ENCODE measurements at regions not wholly inside any gene's neighbourhood (a gene's known extent, or its start where the extent isn't known, plus 50 kb on each side); places are given as distances from the start of the nearest gene placed in this dataset.

DNA sequence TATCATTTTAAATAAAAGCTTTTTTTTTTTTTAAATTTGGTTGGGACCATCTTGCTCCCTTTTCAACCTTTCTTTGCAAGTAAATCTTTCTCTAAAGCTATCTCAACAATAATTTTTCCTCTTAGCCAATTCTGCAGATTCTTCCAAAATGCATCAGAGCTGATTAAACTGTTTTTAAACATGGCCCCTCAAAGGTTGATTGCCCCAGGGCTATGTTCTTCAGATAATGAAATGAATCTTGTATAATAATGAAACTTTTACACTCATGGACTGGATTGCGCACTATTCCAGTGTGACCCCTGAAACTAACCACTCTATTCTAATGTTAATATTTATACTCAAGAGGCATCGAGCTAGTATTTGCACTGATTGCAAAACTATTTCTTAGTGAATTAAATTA is 222.8 kb upstream of the PRDM9 start:
- no peaks in the 10 kb centered on the region for H3K9me3 ChIP-seq (ENCODE audit: control insufficient read depth, low read length)
- no peak overlapping the region for H2AFZ ChIP-seq
- no peaks in the 10 kb centered on the region for H3K36me3 ChIP-seq (ENCODE audit: control insufficient read depth, insufficient read depth, low read length)
- H3K27ac ChIP-seq: no peak overlapping the region
- TF ChIP-seq, protein P1, sequence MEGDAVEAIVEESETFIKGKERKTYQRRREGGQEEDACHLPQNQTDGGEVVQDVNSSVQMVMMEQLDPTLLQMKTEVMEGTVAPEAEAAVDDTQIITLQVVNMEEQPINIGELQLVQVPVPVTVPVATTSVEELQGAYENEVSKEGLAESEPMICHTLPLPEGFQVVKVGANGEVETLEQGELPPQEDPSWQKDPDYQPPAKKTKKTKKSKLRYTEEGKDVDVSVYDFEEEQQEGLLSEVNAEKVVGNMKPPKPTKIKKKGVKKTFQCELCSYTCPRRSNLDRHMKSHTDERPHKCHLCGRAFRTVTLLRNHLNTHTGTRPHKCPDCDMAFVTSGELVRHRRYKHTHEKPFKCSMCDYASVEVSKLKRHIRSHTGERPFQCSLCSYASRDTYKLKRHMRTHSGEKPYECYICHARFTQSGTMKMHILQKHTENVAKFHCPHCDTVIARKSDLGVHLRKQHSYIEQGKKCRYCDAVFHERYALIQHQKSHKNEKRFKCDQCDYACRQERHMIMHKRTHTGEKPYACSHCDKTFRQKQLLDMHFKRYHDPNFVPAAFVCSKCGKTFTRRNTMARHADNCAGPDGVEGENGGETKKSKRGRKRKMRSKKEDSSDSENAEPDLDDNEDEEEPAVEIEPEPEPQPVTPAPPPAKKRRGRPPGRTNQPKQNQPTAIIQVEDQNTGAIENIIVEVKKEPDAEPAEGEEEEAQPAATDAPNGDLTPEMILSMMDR (IDR thresholded peaks at IDR 0.05): no peak
- no peaks in the 10 kb centered on the region for H3K27me3 ChIP-seq (ENCODE audit: control insufficient read depth, insufficient read depth, low read length)
- H3K4me3 ChIP-seq (ENCODE audit: low read depth, low read length): no peak overlapping the region
- no peaks in the 10 kb centered on the region for H3K4me1 ChIP-seq
- H3K4me2 ChIP-seq (ENCODE audit: low read length): no peak overlapping the region
- no peak overlapping the region for H3K9ac ChIP-seq
- no peaks in the 10 kb centered on the region for H3K79me2 ChIP-seq

GRCh38 chr5:23274171-23274570 is 233.2 kb upstream of the PRDM9 start:
- no peak overlapping the region for H3K4me2 ChIP-seq (ENCODE audit: low read length)
- no peak overlapping the region for H2AFZ ChIP-seq
- H3K4me1 ChIP-seq: no peaks in the 10 kb centered on the region
- TF ChIP-seq, protein P1 (IDR thresholded peaks at IDR 0.05): no peak
- no peaks in the 10 kb centered on the region for H3K9me3 ChIP-seq (ENCODE audit: control insufficient read depth, low read length)
- no peaks in the 10 kb centered on the region for H3K36me3 ChIP-seq (ENCODE audit: control insufficient read depth, insufficient read depth, low read length)
- H3K27me3 ChIP-seq (ENCODE audit: control insufficient read depth, insufficient read depth, low read length): no peaks in the 10 kb centered on the region
- H3K4me3 ChIP-seq (ENCODE audit: low read depth, low read length): no peak overlapping the region
- no peak overlapping the region for H3K9ac ChIP-seq
- no peak overlapping the region for H3K27ac ChIP-seq
- no peaks in the 10 kb centered on the region for H3K79me2 ChIP-seq

- Histone ChIP-seq H2AFZ (no peak overlapping the region), H3K9ac (no peak overlapping the region), H3K27me3 (ENCODE audit: control insufficient read depth, insufficient read depth, low read length) (no peaks in the 10 kb centered on the region), H3K4me2 (ENCODE audit: low read length) (no peak overlapping the region), H3K27ac (no peak overlapping the region), H3K4me1 (no peaks in the 10 kb centered on the region), H3K9me3 (ENCODE audit: control insufficient read depth, low read length) (no peaks in the 10 kb centered on the region), H3K4me3 (ENCODE audit: low read depth, low read length) (no peak overlapping the region), H3K79me2 (no peaks in the 10 kb centered on the region), H3K36me3 (ENCODE audit: control insufficient read depth, insufficient read depth, low read length) (no peaks in the 10 kb centered on the region)
- TF ChIP-seq, protein P1 (IDR thresholded peaks at IDR 0.05): no peak
Measured at GRCh38 chr5:23269981-23270380, 237.4 kb upstream of the PRDM9 start.

DNA sequence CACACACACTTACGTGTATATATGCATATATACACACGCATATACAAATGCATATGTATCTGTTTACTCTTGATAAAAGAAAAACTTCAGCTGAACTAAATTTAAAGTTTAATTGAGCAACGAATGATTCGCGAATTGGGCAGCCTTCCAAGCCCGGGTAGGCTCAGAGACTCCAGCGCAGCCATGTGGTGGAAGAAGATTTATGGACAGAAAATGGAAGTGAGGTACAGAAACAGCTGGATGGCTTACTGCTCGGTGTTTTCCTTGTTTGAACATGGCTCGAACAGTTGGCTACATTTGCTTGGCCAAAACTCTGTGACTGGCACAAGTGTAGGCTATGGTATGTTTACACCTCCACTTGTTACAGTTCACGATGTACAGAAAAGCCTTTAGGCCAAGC is 239.3 kb upstream of the PRDM9 start:
- Histone ChIP-seq H3K9me3 (ENCODE audit: control insufficient read depth, low read length) (no peaks in the 10 kb centered on the region), H3K4me2 (ENCODE audit: low read length) (no peak overlapping the region), H3K27me3 (ENCODE audit: control insufficient read depth, insufficient read depth, low read length) (no peaks in the 10 kb centered on the region), H3K79me2 (no peaks in the 10 kb centered on the region), H3K27ac (no peak overlapping the region), H2AFZ (no peak overlapping the region), H3K4me1 (no peaks in the 10 kb centered on the region), H3K36me3 (ENCODE audit: control insufficient read depth, insufficient read depth, low read length) (no peaks in the 10 kb centered on the region), H3K9ac (no peak overlapping the region), H3K4me3 (ENCODE audit: low read depth, low read length) (no peak overlapping the region)
- TF ChIP-seq, protein P1 (IDR thresholded peaks at IDR 0.05): no peak

GRCh38 chr5:23260621-23261020 is 246.8 kb upstream of the PRDM9 start:
- Histone ChIP-seq H3K4me3 (ENCODE audit: low read depth, low read length) (no peak overlapping the region), H3K4me1 (no peaks in the 10 kb centered on the region), H3K4me2 (ENCODE audit: low read length) (no peak overlapping the region), H3K9me3 (ENCODE audit: control insufficient read depth, low read length) (no peaks in the 10 kb centered on the region), H3K27me3 (ENCODE audit: control insufficient read depth, insufficient read depth, low read length) (no peaks in the 10 kb centered on the region), H3K9ac (no peak overlapping the region), H3K36me3 (ENCODE audit: control insufficient read depth, insufficient read depth, low read length) (no peaks in the 10 kb centered on the region), H3K79me2 (no peaks in the 10 kb centered on the region), H2AFZ (no peak overlapping the region), H3K27ac (no peak overlapping the region)
- TF ChIP-seq, protein P1 (IDR thresholded peaks at IDR 0.05): no peak
